Thoracic aorta (tissue), 2 donors: ENCODE measurements at regions not wholly inside any gene's neighbourhood (a gene's known extent, or its start where the extent isn't known, plus 50 kb on each side); places are given as distances from the start of the nearest gene placed in this dataset.

ENCODE experiments used
- ATAC-seq: fragments of 150-250 bp; one replicate; pipeline ENCODE4 v1.8.0; 2017; ENCODE audit warnings: low read depth; ENCODE audit not compliant: insufficient number of reproducible peaks, low FRiP score
- DNase-seq: peaks from one replicate; pipeline ENCODE4 v3.0.0-alpha.2; 2020; ENCODE audit warnings: low spot score
- H3K27ac ChIP-seq, 2 donors: fragments of 200-600 bp; sonication (generic); 1 replicate in 1 of 2; 2 replicates in 1 of 2; pipeline ENCODE4 v1.5.1; 2016; ENCODE audit warnings: mild to moderate bottlenecking in 2 of 2, moderate library complexity in 2 of 2
- H3K27me3 ChIP-seq: fragments of 200-600 bp; sonication (generic); replicated peaks from 2 replicates; pipeline ENCODE4 v1.6.0; 2016; ENCODE audit warnings: mild to moderate bottlenecking; ENCODE audit not compliant: insufficient read depth
- H3K36me3 ChIP-seq: fragments of 200-600 bp; sonication (generic); one replicate; pipeline ENCODE4 v1.5.1; 2016
- H3K4me1 ChIP-seq, 2 donors: fragments of 200-600 bp; sonication (generic); 1 replicate in 1 of 2; 2 replicates in 1 of 2; pipeline versions ENCODE4 v1.5.1 to v1.6.0; 2016; ENCODE audit warnings: low read depth in 2 of 2, mild to moderate bottlenecking in 1 of 2; ENCODE audit not compliant: control insufficient read depth in 1 of 2
- H3K4me3 ChIP-seq: fragments of 200-600 bp; sonication (generic); 2 replicates; pipeline ENCODE4 v1.5.1; 2016; ENCODE audit warnings: mild to moderate bottlenecking
- H3K9me3 ChIP-seq: fragments of 200-600 bp; sonication (generic); 2 replicates; pipeline ENCODE4 v1.5.1; 2016
- TF ChIP-seq, protein P1 (sequence below): fragments of 200-600 bp; sonication (generic); IDR thresholded peaks from one replicate; pipeline ENCODE4 v1.5.1; 2019; ENCODE audit warnings: antibody characterized with exemption

DNA sequence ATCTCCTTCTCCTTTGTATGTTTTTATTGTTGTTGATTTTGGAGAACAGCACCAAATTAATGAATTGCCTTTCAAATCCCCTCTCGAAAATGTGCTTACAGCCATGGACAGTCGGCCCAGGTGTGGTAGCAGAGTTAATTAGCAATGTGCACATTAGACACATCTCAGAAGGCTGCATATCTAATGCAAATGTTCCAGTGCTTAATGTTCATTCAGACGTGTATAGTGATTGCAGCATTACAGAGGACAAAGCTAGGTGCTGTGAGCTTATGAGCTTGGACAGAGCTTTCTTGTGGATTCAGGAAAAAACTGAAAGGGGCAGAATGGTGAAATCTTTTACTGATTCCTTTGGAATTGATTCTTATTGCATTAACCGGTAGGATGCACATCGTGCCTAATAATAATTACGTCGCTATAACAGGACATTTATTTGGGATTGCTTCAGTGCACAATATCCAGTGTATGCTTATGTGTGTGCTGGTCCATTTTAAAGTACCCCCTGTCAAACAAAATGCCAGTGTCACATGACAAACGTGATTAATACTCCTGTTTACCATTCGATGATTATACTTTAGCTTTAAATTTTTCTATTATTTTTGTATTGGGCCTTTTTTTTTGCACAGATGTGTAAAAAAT lies 552.9 kb upstream of the EPHA5 start:
- H3K36me3 ChIP-seq, result no peaks in the 10 kb centered on the region
- H3K9me3 ChIP-seq, result no peaks in the 10 kb centered on the region
- TF ChIP-seq, protein P1, sequence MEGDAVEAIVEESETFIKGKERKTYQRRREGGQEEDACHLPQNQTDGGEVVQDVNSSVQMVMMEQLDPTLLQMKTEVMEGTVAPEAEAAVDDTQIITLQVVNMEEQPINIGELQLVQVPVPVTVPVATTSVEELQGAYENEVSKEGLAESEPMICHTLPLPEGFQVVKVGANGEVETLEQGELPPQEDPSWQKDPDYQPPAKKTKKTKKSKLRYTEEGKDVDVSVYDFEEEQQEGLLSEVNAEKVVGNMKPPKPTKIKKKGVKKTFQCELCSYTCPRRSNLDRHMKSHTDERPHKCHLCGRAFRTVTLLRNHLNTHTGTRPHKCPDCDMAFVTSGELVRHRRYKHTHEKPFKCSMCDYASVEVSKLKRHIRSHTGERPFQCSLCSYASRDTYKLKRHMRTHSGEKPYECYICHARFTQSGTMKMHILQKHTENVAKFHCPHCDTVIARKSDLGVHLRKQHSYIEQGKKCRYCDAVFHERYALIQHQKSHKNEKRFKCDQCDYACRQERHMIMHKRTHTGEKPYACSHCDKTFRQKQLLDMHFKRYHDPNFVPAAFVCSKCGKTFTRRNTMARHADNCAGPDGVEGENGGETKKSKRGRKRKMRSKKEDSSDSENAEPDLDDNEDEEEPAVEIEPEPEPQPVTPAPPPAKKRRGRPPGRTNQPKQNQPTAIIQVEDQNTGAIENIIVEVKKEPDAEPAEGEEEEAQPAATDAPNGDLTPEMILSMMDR, result no peak
- H3K27me3 ChIP-seq, result no peaks in the 10 kb centered on the region
- ATAC-seq (no peak), DNase-seq (no peak)
- H3K4me3 ChIP-seq, result no peak overlapping the region
- no peak overlapping the region for H3K27ac ChIP-seq
- no peaks in the 10 kb centered on the region for H3K4me1 ChIP-seq

DNA sequence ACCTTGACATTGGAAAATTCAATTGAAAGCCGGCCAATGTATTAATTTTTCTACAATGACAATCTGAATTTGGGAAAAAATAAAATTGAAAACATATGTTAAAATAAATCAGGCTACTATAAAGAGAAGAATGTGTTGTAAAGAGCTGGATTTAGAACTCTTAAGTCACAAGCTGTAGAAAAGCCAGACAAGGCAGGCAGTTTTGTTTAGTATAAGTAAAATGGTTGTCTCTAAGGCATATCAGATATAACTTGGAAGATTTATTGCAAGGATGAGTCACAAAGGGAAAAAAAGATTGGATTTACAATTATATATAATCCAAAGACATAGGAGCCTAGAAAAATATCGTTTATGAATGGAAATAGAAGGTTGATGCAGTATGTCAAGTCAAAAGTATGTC lies 549.1 kb upstream of the EPHA5 start:
- ATAC-seq, result no peak
- Histone ChIP-seq H3K27ac (no peak overlapping the region), H3K27me3 (no peaks in the 10 kb centered on the region)

DNA sequence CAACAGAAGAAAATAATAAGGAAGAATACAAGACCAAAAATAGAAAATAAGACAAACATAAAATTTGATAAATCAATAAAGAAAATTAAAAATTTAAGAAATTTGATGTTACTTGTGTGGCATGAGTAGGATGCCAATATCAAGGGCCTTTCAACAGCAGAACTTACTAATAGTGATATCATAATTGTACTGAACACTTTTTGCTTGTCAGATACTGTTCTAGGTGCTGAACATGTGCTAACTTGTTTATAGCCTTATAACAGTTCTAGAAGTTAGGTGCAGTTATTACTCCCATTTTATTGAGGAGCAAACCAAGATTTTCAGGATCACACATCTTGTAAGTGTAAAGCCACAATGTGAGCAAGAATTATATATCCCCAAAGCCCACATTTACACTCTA lies 546.0 kb upstream of the EPHA5 start:
- no peaks in the 10 kb centered on the region for H3K9me3 ChIP-seq
- no peak overlapping the region for H3K27ac ChIP-seq
- no peaks in the 10 kb centered on the region for H3K27me3 ChIP-seq
- TF ChIP-seq, protein P1, result no peak
- no peak for DNase-seq
- H3K36me3 ChIP-seq, result no peaks in the 10 kb centered on the region
- no peak overlapping the region for H3K4me3 ChIP-seq
- no peak for ATAC-seq
- no peaks in the 10 kb centered on the region for H3K4me1 ChIP-seq

More for the DNA sequence above, 549.1 kb upstream of the EPHA5 start:
- TF ChIP-seq, protein P1, result no peak
- H3K36me3 ChIP-seq, result no peaks in the 10 kb centered on the region
- no peaks in the 10 kb centered on the region for H3K4me1 ChIP-seq
- H3K4me3 ChIP-seq, result no peak overlapping the region
- no peaks in the 10 kb centered on the region for H3K9me3 ChIP-seq
- no peak for DNase-seq

DNA sequence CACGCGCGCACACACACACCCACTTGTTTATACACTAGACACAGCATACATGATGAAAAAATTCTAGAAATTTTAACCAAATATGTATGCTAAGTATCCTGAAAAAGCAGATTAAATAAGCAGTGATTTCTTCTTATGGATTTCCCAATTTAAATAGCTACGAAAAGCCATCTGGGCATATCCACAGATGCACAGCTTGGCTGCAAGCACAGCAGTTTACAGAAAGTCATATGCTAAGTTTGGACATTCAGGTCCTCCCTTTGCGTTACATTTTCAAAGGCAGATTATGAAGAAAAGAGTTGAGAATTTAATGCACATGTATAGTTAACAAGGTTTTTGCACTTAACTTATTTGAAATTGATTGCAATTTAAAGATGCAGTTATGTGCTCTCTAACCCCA lies 542.2 kb upstream of the EPHA5 start:
- ATAC-seq (no peak), DNase-seq (no peak)
- H3K27ac ChIP-seq, result no peak overlapping the region
- no peaks in the 10 kb centered on the region for H3K9me3 ChIP-seq
- H3K4me3 ChIP-seq, result no peak overlapping the region
- H3K4me1 ChIP-seq, result no peaks in the 10 kb centered on the region
- no peaks in the 10 kb centered on the region for H3K36me3 ChIP-seq
- no peaks in the 10 kb centered on the region for H3K27me3 ChIP-seq
- TF ChIP-seq, protein P1, result no peak

DNA sequence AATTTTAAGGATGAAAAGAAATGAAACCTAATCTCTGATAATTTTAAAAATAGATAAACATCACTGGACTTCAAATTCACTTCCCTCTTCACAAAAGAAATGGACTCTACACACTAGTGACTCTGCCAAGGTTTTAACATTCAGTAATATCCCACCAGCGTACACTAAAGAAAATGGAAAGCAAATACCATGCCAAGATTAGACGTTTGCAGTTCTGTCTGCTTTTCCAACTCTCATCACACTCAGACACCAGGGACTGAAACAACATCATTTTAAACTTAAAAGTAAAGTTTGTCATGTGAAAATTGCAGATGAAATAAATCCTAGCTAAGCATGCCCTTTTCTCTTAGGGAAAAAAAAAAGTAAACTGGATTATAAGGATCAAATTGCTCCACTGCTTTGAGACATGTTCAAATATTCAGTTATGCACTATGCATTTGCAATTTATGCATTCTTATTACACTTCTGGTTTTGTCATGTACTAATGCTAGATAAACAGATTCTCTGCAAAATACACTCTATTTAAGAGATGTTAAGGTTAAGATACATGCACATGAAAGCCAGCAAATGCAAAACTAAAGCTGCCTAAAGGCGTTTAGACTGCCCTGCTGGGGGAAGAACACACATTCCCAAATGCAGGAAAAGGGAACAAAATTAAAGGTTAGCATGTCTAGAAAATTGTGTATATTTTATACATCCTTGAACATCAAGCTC lies 534.4 kb upstream of the EPHA5 start:
- Histone ChIP-seq H3K9me3 (no peaks in the 10 kb centered on the region), H3K27me3 (no peaks in the 10 kb centered on the region), H3K36me3 (no peaks in the 10 kb centered on the region), H3K4me1 (no peaks in the 10 kb centered on the region), H3K4me3 (no peak overlapping the region), H3K27ac (no peak overlapping the region)
- DNase-seq (no peak), ATAC-seq (no peak)
- TF ChIP-seq, protein P1, result no peak
